HG03045 (cell line): ENCODE measurements at regions not wholly inside any gene's neighbourhood (a gene's known extent, or its start where the extent isn't known, plus 50 kb on each side); places are given as distances from the start of the nearest gene placed in this dataset.

Experiments used
- ATAC-seq: cut with Tn5 transposase; IDR thresholded peaks from one replicate; pipeline ENCODE4 v1.9.1; 2021; ENCODE audit warnings: mild to moderate bottlenecking, moderate library complexity; ENCODE audit not compliant: unreplicated experiment

- ATAC-seq: no peak
These were observed 131.7 kb downstream of the ACTL7B start for GRCh38 chr9:108724122-108724521.

DNA sequence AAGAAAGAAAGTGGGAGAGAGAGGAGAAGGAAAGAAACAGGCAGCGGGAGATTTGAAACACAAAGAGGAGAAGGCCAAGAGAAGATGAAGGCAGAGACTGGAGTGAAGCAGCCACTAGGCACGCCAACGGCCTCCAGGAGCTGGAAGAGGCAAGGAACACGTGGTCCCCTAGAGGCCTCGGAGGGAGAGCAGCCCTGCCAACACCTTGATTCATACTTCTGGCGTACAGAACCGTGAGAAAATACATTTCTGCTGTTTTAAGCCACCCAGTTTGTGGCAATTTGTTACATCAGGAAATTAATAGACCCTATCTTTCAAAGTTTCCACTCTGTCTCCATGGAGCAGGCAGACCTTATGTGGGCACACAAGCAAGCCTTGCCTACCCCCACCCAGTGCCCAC is 133.4 kb downstream of the ACTL7B start:
- no peak for ATAC-seq

GRCh38 chr9:108720191-108720642 is 135.6 kb downstream of the ACTL7B start:
- ATAC-seq: no peak

GRCh38 chr9:108710424-108710823 is 145.4 kb downstream of the ACTL7B start:
- no peak for ATAC-seq

DNA sequence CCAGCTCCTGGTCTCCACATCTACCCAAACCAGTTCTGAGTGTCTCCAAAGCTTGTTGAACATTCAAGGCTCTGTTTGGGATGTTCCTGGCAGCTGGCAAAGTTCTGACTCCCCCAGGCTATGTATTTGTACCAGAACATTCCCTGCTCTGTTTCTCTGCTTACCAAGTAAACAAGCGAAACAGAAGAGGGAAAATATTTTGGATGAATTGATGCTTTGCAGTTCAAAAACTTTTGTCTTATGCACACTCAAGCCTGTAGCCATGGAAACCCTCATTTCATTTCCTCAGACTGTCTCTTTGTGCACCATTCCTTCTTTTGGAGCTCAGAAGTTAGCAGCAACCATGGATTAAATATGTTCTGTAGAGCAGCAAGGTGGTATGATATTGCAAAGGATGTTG is 145.8 kb downstream of the ACTL7B start:
- ATAC-seq: no peak

- ATAC-seq: no peak
These were observed 146.7 kb downstream of the ACTL7B start for GRCh38 chr9:108709126-108709525.

DNA sequence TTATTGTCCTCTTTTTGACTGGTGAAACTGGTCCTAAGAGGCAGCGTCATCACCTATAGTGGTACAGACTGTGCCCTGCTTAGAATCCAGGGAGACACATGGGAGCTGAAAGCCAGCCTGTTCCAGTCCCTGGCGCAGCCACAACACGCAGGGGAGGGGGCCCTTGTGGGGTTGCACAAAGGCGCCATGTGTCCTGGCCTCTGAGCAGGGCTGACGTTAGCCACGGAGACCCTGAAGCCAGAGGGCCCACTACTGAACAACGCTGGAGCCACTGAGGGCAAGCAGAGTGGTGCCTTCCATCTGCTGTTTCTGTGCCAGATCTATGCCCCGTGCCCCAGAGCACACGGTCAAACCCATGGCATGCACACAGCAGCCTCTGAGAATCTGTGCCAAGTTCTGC is 147.3 kb downstream of the ACTL7B start:
- ATAC-seq: no peak

DNA sequence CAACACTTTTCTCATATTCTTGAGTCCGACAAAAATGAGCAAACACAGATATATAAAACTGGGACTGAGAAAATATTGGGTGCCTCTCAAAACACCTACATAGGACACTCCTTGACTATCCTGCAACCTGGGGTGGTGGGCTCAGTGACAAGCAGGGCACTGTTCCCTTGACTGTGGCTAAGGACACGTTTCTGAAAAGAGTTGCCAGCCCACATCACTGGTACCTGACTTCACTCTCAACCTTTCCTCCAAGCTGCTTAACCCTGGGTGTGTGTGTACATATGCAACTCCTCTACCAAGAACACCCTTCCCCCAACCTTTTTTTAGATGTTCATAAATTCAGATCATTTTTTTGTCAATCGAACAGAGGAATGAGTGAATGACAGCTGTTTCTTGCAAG is 148.7 kb downstream of the ACTL7B start:
- no peak for ATAC-seq

- no peak for ATAC-seq
These were observed 151.5 kb downstream of the ACTL7B start for GRCh38 chr9:108704156-108704852.

DNA sequence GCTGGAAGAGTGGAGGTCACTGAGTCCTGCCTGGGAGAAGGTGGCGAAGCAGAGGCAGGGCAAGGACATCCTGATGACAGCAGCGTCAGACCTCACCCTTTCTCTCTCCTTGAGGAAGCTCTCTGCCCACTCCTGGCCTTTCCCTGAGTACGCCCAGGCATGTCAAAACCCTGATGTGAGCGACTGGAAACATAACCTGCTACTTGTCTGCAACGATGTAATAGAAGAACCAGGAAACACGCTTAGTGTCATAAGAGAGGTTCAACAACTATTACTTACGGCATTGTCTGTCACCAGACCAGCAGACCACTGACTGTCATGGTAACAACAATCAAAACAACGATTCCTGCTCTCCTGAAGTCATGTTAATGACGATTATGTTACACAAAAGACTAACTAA is 152.4 kb downstream of the ACTL7B start:
- ATAC-seq: no peak

GRCh38 chr9:108702681-108703080 is 153.1 kb downstream of the ACTL7B start:
- ATAC-seq: no peak

GRCh38 chr9:108698801-108699200 is 157.0 kb downstream of the ACTL7B start:
- ATAC-seq: no peak

GRCh38 chr9:108698231-108698630 is 157.6 kb downstream of the ACTL7B start:
- no peak for ATAC-seq

DNA sequence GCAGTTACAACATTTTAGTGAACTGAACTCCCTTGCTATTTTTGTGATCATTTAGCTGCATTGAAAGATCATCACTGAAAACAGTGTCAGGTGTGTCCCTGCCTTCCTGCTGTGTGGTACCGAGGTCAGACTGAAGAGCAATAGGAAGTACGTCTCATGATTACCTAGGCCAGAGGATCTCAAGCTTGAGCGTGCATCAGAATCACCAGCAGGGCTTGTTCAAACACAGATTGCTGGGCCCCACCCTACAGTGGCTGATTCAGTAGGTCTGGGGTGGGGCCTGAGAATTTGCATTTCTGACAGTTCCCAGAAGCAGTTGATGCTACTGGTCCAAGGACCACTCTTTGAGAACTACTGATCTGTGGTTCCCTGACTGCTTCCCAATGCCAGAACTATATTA is 159.6 kb downstream of the ACTL7B start:
- ATAC-seq: no peak

DNA sequence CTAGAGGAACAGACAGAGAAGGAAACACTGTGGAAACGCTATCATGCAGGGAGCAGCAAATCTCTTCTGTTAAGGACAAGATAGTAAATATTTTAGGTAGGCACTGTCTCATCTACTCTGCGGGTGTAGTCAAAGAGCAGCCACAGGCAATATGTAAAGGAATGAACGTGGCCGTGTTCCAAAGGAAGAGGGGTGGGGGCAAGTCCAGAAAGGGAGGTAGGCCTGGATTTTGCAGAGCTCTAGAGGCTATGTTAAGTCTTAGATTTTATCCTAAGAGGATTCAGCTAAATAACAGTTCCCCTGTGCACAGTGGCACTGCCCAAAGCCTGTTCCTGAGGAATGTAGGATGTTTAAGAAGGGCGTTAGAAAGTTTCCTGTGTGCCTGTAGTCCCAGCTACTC is 161.6 kb downstream of the ACTL7B start:
- no peak for ATAC-seq

GRCh38 chr9:108691614-108692013 is 164.2 kb downstream of the ACTL7B start:
- ATAC-seq: no peak

GRCh38 chr9:108688676-108689075 is 167.1 kb downstream of the ACTL7B start:
- no peak for ATAC-seq

- ATAC-seq: no peak
These were observed 167.7 kb downstream of the ACTL7B start for GRCh38 chr9:108688051-108688450.

- ATAC-seq: no peak
These were observed 168.5 kb downstream of the ACTL7B start for GRCh38 chr9:108687006-108687987.

GRCh38 chr9:108684288-108685025 is 171.3 kb downstream of the ACTL7B start:
- ATAC-seq: no peak

DNA sequence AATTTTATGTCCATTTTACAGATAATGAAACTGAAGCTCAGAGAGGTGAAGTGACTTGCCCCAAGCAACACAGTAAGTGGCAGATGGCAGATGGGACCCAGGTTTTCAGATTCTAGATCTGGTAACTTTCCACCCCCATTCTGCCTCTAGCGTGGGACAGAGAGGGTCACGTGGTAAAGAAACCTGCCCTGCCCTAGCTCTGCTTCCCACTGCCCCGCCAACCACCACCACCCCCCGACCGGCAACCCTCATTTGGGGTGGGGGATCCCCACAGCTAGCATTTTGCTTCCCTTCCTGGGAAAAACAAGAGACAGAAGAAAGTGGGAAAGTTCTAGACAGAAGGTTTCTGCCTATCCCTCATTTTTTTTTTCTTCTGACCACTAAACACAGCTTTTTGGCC is 172.5 kb downstream of the ACTL7B start:
- no peak for ATAC-seq
